Neural cell (in vitro differentiated cells): ENCODE measurements at regions not wholly inside any gene's neighbourhood (a gene's known extent, or its start where the extent isn't known, plus 50 kb on each side); places are given as distances from the start of the nearest gene placed in this dataset.

Experiments
- H2AFZ ChIP-seq: fragments of 200-600, 300-800 bp; sonication (generic), shearing (Covaris generic); 2 replicates; pipeline ENCODE4 v1.6.0; 2014; ENCODE audit warnings: low read depth, mild to moderate bottlenecking, antibody characterized with exemption, low read length, moderate library complexity
- H3F3A ChIP-seq: fragments of 200-600 bp; shearing (Covaris generic); 2 replicates; pipeline ENCODE4 v1.6.1; 2016; ENCODE audit warnings: mild to moderate bottlenecking, moderate library complexity, mixed read lengths, antibody characterized with exemption, low read length; ENCODE audit not compliant: insufficient read depth, poor library complexity, severe bottlenecking
- H3K27ac ChIP-seq: fragments of 200-600, 300-800 bp; sonication (generic), shearing (Covaris generic); 2 replicates; pipeline ENCODE4 v1.5.1; 2014; ENCODE audit warnings: mild to moderate bottlenecking, low read length, moderate library complexity
- H3K27me3 ChIP-seq: fragments of 300-800, 200-600 bp; sonication (generic), shearing (Covaris generic); 2 replicates; pipeline ENCODE4 v1.6.0; 2014; ENCODE audit warnings: mild to moderate bottlenecking, low read depth, low read length, moderate library complexity; ENCODE audit not compliant: insufficient read depth
- H3K36me3 ChIP-seq: fragments of 300-800, 200-600 bp; sonication (generic), shearing (Covaris generic); 2 replicates; pipeline ENCODE4 v1.5.1; 2014; ENCODE audit warnings: mild to moderate bottlenecking, antibody characterized with exemption, low read length, moderate library complexity; ENCODE audit not compliant: insufficient read depth
- H3K4me2 ChIP-seq: fragments of 300-800, 200-600 bp; sonication (generic), shearing (Covaris generic); 2 replicates; pipeline ENCODE4 v1.6.0; 2014; ENCODE audit warnings: mild to moderate bottlenecking, low read length
- H3K4me3 ChIP-seq: fragments of 300-800, 200-600 bp; sonication (generic), shearing (Covaris generic); 2 replicates; pipeline ENCODE4 v1.5.1; 2014; ENCODE audit warnings: mild to moderate bottlenecking, low read length, moderate library complexity
- H3K79me2 ChIP-seq: fragments of 200-600 bp; shearing (Covaris generic); replicated peaks from 2 replicates; pipeline ENCODE4 v1.6.0; 2014; ENCODE audit warnings: mild to moderate bottlenecking, low read length, moderate library complexity; ENCODE audit not compliant: insufficient read depth
- H3K9ac ChIP-seq: fragments of 300-800, 200-600 bp; sonication (generic), shearing (Covaris generic); 2 replicates; pipeline ENCODE4 v1.6.1; 2016; ENCODE audit warnings: mild to moderate bottlenecking, low read length, mixed read lengths
- H3K9me2 ChIP-seq: fragments of 200-600 bp; shearing (Covaris generic); 2 replicates; pipeline ENCODE4 v1.6.1; 2016; ENCODE audit warnings: mild to moderate bottlenecking, low read length, mixed read lengths; ENCODE audit not compliant: insufficient read depth
- H3K9me3 ChIP-seq: fragments of 200-600, 300-800 bp; sonication (generic), shearing (Covaris generic); 2 replicates; pipeline ENCODE4 v1.6.1; 2016; ENCODE audit warnings: mild to moderate bottlenecking, mixed run types, low read length, moderate library complexity, mixed read lengths
- H4K20me1 ChIP-seq: fragments of 200-600 bp; shearing (Covaris generic); 2 replicates; pipeline ENCODE4 v1.6.1; 2016; ENCODE audit warnings: mild to moderate bottlenecking, mixed run types; ENCODE audit not compliant: insufficient read depth
- EP300 ChIP-seq: fragments of 450-650 bp; conservative IDR thresholded peaks from 2 replicates; pipeline ENCODE4 v1.6.1; 2014; ENCODE audit warnings: antibody characterized with exemption, mild to moderate bottlenecking, moderate library complexity; ENCODE audit not compliant: poor library complexity, severe bottlenecking
- EZH2 ChIP-seq: fragments of 200-600, 300-800 bp; shearing (Covaris generic), sonication (generic); IDR thresholded peaks from 2 replicates; pipeline ENCODE4 v1.6.1; 2014; ENCODE audit warnings: antibody characterized with exemption, low read length, borderline replicate concordance, mild to moderate bottlenecking; ENCODE audit not compliant: insufficient read depth, poor library complexity, severe bottlenecking
- MXI1 ChIP-seq: fragments of 450-650 bp; conservative IDR thresholded peaks from 2 replicates; pipeline ENCODE4 v1.6.1; 2014; ENCODE audit warnings: antibody characterized with exemption, mild to moderate bottlenecking; ENCODE audit not compliant: poor library complexity, severe bottlenecking
- POLR2AphosphoS5 ChIP-seq: IDR thresholded peaks from 2 replicates; pipeline ENCODE4 v1.6.1; 2012
- RAD21 ChIP-seq: fragments of 450-650 bp; conservative IDR thresholded peaks from 2 replicates; pipeline ENCODE4 v1.6.1; 2014; ENCODE audit warnings: antibody characterized with exemption, mild to moderate bottlenecking, moderate library complexity
- SMC3 ChIP-seq: fragments of 450-650 bp; conservative IDR thresholded peaks from 2 replicates; pipeline ENCODE4 v1.6.1; 2014; ENCODE audit warnings: antibody characterized with exemption, mild to moderate bottlenecking, moderate library complexity; ENCODE audit not compliant: poor library complexity
- TAF1 ChIP-seq: IDR thresholded peaks from 2 replicates; pipeline ENCODE4 v1.6.1; 2012; ENCODE audit warnings: low read depth
- TF ChIP-seq, protein P1 (sequence below): IDR thresholded peaks from 2 replicates; pipeline ENCODE4 v1.6.1; 2012; ENCODE audit warnings: borderline replicate concordance
- TF ChIP-seq, protein P2 (sequence below): fragments of 450-650 bp; IDR thresholded peaks from 2 replicates; pipeline ENCODE4 v1.5.1; 2014; ENCODE audit warnings: antibody characterized with exemption, mild to moderate bottlenecking, moderate library complexity; ENCODE audit not compliant: poor library complexity, severe bottlenecking

DNA sequence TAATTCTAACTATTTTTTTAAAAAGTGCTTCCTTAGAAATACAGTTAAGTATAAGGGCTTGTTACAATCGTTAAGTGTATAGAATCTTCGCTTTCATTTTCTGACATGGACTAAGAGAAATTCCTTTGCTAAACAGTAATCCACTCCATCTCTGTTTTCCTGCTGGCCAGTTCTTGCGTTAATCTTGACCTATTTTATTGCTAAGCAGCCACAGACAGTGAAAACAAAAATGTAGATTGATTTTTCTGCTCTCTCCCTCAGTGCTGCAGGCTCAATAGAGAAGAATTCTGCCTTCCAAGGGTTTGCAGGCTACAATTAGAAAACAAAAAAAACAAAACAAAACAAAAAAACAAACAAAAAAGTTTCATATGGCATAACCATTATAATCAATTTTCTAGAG lies 310.4 kb upstream of the ADARB2 start:
- Histone ChIP-seq H3K4me3 (no peak overlapping the region), H3K27ac (no peak overlapping the region), H3K9ac (no peak overlapping the region), H3K79me2 (no peaks in the 10 kb centered on the region), H3K9me2 (no peaks in the 10 kb centered on the region), H2AFZ (no peak overlapping the region), H3K27me3 (no peaks in the 10 kb centered on the region), H4K20me1 (no peaks in the 10 kb centered on the region), H3K36me3 (no peaks in the 10 kb centered on the region), H3K9me3 (no peaks in the 10 kb centered on the region), H3F3A (no peaks in the 10 kb centered on the region), H3K4me2 (no peak overlapping the region)
- TF ChIP-seq POLR2AphosphoS5 (no peak), EZH2 (no peak), RAD21 (no peak), SMC3 (no peak), MXI1 (no peak), EP300 (no peak), TAF1 (no peak)
- TF ChIP-seq, protein P1, sequence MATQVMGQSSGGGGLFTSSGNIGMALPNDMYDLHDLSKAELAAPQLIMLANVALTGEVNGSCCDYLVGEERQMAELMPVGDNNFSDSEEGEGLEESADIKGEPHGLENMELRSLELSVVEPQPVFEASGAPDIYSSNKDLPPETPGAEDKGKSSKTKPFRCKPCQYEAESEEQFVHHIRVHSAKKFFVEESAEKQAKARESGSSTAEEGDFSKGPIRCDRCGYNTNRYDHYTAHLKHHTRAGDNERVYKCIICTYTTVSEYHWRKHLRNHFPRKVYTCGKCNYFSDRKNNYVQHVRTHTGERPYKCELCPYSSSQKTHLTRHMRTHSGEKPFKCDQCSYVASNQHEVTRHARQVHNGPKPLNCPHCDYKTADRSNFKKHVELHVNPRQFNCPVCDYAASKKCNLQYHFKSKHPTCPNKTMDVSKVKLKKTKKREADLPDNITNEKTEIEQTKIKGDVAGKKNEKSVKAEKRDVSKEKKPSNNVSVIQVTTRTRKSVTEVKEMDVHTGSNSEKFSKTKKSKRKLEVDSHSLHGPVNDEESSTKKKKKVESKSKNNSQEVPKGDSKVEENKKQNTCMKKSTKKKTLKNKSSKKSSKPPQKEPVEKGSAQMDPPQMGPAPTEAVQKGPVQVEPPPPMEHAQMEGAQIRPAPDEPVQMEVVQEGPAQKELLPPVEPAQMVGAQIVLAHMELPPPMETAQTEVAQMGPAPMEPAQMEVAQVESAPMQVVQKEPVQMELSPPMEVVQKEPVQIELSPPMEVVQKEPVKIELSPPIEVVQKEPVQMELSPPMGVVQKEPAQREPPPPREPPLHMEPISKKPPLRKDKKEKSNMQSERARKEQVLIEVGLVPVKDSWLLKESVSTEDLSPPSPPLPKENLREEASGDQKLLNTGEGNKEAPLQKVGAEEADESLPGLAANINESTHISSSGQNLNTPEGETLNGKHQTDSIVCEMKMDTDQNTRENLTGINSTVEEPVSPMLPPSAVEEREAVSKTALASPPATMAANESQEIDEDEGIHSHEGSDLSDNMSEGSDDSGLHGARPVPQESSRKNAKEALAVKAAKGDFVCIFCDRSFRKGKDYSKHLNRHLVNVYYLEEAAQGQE, result no peak
- TF ChIP-seq, protein P2, sequence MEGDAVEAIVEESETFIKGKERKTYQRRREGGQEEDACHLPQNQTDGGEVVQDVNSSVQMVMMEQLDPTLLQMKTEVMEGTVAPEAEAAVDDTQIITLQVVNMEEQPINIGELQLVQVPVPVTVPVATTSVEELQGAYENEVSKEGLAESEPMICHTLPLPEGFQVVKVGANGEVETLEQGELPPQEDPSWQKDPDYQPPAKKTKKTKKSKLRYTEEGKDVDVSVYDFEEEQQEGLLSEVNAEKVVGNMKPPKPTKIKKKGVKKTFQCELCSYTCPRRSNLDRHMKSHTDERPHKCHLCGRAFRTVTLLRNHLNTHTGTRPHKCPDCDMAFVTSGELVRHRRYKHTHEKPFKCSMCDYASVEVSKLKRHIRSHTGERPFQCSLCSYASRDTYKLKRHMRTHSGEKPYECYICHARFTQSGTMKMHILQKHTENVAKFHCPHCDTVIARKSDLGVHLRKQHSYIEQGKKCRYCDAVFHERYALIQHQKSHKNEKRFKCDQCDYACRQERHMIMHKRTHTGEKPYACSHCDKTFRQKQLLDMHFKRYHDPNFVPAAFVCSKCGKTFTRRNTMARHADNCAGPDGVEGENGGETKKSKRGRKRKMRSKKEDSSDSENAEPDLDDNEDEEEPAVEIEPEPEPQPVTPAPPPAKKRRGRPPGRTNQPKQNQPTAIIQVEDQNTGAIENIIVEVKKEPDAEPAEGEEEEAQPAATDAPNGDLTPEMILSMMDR, result no peak

DNA sequence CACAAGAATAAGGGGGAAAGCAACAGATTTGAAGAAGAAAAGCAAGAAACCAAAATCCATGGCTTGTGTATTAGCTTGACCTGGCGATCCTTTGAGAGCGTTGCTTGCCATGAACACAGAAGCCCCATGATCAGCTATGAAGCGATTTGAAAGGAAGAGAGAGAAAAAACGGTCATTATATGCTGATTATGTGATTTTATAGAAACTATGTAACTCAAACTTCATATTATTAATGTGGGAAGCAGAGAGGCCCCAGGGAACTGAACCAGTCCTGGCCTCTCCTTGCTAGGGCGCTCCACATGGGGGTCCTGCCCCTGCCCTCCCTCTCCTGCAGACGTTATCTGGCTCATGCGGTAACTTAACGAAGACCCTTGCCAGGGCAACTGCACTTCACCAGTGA lies 306.1 kb upstream of the ADARB2 start:
- no peaks in the 10 kb centered on the region for H4K20me1 ChIP-seq
- H2AFZ ChIP-seq, result no peak overlapping the region
- H3K9me2 ChIP-seq, result no peaks in the 10 kb centered on the region
- H3K36me3 ChIP-seq, result no peaks in the 10 kb centered on the region
- H3K4me2 ChIP-seq, result no peak overlapping the region
- TF ChIP-seq MXI1, result no peak
- TF ChIP-seq EP300, result no peak
- TF ChIP-seq, protein P1, result no peak
- no peak for TF ChIP-seq TAF1
- no peak for TF ChIP-seq RAD21
- no peak for TF ChIP-seq POLR2AphosphoS5
- no peak for TF ChIP-seq EZH2
- no peak for TF ChIP-seq SMC3
- TF ChIP-seq, protein P2, result no peak
- H3K79me2 ChIP-seq, result no peaks in the 10 kb centered on the region
- H3K9me3 ChIP-seq, result no peaks in the 10 kb centered on the region
- no peak overlapping the region for H3K9ac ChIP-seq
- H3F3A ChIP-seq, result no peaks in the 10 kb centered on the region
- no peak overlapping the region for H3K4me3 ChIP-seq
- no peak overlapping the region for H3K27ac ChIP-seq
- no peaks in the 10 kb centered on the region for H3K27me3 ChIP-seq
